ENCODE measurements at regions not wholly inside any gene's neighbourhood (a gene's known extent, or its start where the extent isn't known, plus 50 kb on each side); places are given as distances from the start of the nearest gene placed in this dataset.

- Histone ChIP-seq H3K56ac (ENCODE audit: extremely low read depth, insufficient read depth, low read length) (no peak overlapping the region), H2BK20ac (ENCODE audit: low read depth, low read length) (no peak overlapping the region), H3K9ac (ENCODE audit: low read depth, low read length) (no peak overlapping the region), H3K4me1 (ENCODE audit: control insufficient read depth, insufficient read depth, low read length) (no peaks in the 10 kb centered on the region), H4K20me1 (ENCODE audit: insufficient read depth, low read length) (no peaks in the 10 kb centered on the region), H3K36me3 (ENCODE audit: control insufficient read depth, insufficient read depth, low read length) (no peaks in the 10 kb centered on the region), H3K9me3 (ENCODE audit: control insufficient read depth, insufficient read depth, low read length) (peaks cover 3% of the 10 kb centered on the region), H2BK15ac (ENCODE audit: low read depth, low read length) (no peak overlapping the region), H3K4me3 (ENCODE audit: insufficient read depth, low read depth, low read length) (no peak overlapping the region), H4K91ac (ENCODE audit: insufficient read depth, low read depth, low read length) (no peak overlapping the region), H2AFZ (replicated peaks; ENCODE audit: low read length, poor library complexity) (no peak overlapping the region), H3K18ac (ENCODE audit: low read depth, low read length) (no peak overlapping the region), H2AK9ac (replicated peaks; ENCODE audit: low read depth, low read length, poor library complexity) (no peak overlapping the region), H3K27me3 (ENCODE audit: control insufficient read depth, insufficient read depth, low read length) (no peaks in the 10 kb centered on the region), H4K5ac (ENCODE audit: low read depth, low read length) (no peak overlapping the region), H2BK5ac (ENCODE audit: low read depth, low read length, poor library complexity, severe bottlenecking) (no peak overlapping the region), H2AK5ac (ENCODE audit: low read depth, low read length) (no peak overlapping the region), H4K8ac (ENCODE audit: low read depth in 2 of 2, low read length in 2 of 2) (no peak overlapping the region), H2BK120ac (ENCODE audit: low read depth, low read length) (no peak overlapping the region), H3K4me2 (ENCODE audit: low read depth, low read length) (no peak overlapping the region), H3K23ac (ENCODE audit: low read depth, low read length) (no peak overlapping the region), H3K27ac (ENCODE audit: insufficient read depth, low read length) (no peak overlapping the region), H3K4ac (ENCODE audit: low read depth, low read length) (no peak overlapping the region), H3K14ac (replicated peaks; ENCODE audit: low read depth, low read length) (no peak overlapping the region), H3K79me1 (ENCODE audit: low read depth in 1 of 2, low read length in 2 of 2) (no peaks in the 10 kb centered on the region), H3K9me1 (ENCODE audit: insufficient read depth, low read length) (no peaks in the 10 kb centered on the region)
- CTCF ChIA-PET: no interaction called here
- DNase-seq: no peak
- dilution Hi-C loops (cut with HindIII; ENCODE audit: low sequenced_read_pairs, unreplicated experiment) (no loop called here), in situ Hi-C loops (cut with MboI; ENCODE audit: low sequenced_read_pairs) (no loop called here), intact Hi-C loops (cut with micrococcal nuclease) (no loop called here)
- no peak for ATAC-seq (ENCODE audit: low read depth)
- POLR2A ChIA-PET (ENCODE audit: unreplicated experiment): no interaction called here
- BruUV-seq (replicated peaks): no TSS peak
- TF ChIP-seq FOS (IDR thresholded peaks at IDR 0.05; ENCODE audit: low read depth, low read length) (no peak), BHLHE40 (IDR thresholded peaks at IDR 0.05; ENCODE audit: low read depth, low read length) (no peak), RAD21 (IDR thresholded peaks at IDR 0.05; ENCODE audit: low read length) (no peak), CHD1 (IDR thresholded peaks at IDR 0.05; ENCODE audit: low read depth, low read length) (no peak), POLR2A (IDR thresholded peaks at IDR 0.05; ENCODE audit: low read depth, low read length) (no peak), RCOR1 (IDR thresholded peaks at IDR 0.05; ENCODE audit: insufficient replicate concordance, low read length) (no peak), SMC3 (IDR thresholded peaks at IDR 0.05; ENCODE audit: low read depth, low read length) (no peak), MAFK (IDR thresholded peaks at IDR 0.05; ENCODE audit: low read depth, low read length) (no peak), MAZ (IDR thresholded peaks at IDR 0.05; ENCODE audit: borderline replicate concordance, low read depth, low read length) (no peak), ELK1 (IDR thresholded peaks at IDR 0.05; ENCODE audit: borderline replicate concordance, low read depth, low read length) (no peak), CEBPB (IDR thresholded peaks at IDR 0.05; ENCODE audit: low read depth, low read length) (no peak), RFX5 (IDR thresholded peaks at IDR 0.05; ENCODE audit: low read depth, low read length) (no peak), MXI1 (IDR thresholded peaks at IDR 0.05; ENCODE audit: borderline replicate concordance, low read depth, low read length) (no peak), NFE2L2 (IDR thresholded peaks at IDR 0.05; ENCODE audit: low read depth, low read length) (no peak)
- TF ChIP-seq, protein P1, sequence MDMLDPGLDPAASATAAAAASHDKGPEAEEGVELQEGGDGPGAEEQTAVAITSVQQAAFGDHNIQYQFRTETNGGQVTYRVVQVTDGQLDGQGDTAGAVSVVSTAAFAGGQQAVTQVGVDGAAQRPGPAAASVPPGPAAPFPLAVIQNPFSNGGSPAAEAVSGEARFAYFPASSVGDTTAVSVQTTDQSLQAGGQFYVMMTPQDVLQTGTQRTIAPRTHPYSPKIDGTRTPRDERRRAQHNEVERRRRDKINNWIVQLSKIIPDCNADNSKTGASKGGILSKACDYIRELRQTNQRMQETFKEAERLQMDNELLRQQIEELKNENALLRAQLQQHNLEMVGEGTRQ (IDR thresholded peaks at IDR 0.05; ENCODE audit: low read depth, low read length): no peak
- TF ChIP-seq, protein P2, sequence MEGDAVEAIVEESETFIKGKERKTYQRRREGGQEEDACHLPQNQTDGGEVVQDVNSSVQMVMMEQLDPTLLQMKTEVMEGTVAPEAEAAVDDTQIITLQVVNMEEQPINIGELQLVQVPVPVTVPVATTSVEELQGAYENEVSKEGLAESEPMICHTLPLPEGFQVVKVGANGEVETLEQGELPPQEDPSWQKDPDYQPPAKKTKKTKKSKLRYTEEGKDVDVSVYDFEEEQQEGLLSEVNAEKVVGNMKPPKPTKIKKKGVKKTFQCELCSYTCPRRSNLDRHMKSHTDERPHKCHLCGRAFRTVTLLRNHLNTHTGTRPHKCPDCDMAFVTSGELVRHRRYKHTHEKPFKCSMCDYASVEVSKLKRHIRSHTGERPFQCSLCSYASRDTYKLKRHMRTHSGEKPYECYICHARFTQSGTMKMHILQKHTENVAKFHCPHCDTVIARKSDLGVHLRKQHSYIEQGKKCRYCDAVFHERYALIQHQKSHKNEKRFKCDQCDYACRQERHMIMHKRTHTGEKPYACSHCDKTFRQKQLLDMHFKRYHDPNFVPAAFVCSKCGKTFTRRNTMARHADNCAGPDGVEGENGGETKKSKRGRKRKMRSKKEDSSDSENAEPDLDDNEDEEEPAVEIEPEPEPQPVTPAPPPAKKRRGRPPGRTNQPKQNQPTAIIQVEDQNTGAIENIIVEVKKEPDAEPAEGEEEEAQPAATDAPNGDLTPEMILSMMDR (conservative IDR thresholded peaks at IDR 0.05; ENCODE audit: low read depth, low read length): no peak
- WGBS, 2 experiments (ENCODE audit: extremely low coverage in 2 of 2, insufficient read length in 1 of 2): no CpG with 5 or more reads among the region's 4 CpGs
Observed at GRCh38 chr3:181886676-181887075, 175.0 kb downstream of the SOX2 start.
